Activated CD8-positive, alpha-beta memory T cell treated with anti-CD3 and anti-CD28 coated beads, Interleukin-2, amount 50 U/mL, for 48 hours (primary cell): ENCODE measurements at regions not wholly inside any gene's neighbourhood (a gene's known extent, or its start where the extent isn't known, plus 50 kb on each side); places are given as distances from the start of the nearest gene placed in this dataset.

Source experiments
- DNase-seq: peaks from one replicate; pipeline ENCODE4 v3.0.0-alpha.2; 2020

- DNase-seq, result no peak
These were observed 105.4 kb upstream of the MED13L start for GRCh38 chr12:116382686-116383530.

GRCh38 chr12:116384175-116384574 lies 106.7 kb upstream of the MED13L start:
- no peak for DNase-seq

GRCh38 chr12:116384691-116385485 lies 107.4 kb upstream of the MED13L start:
- no peak for DNase-seq

GRCh38 chr12:116385486-116386217 lies 108.2 kb upstream of the MED13L start:
- DNase-seq, result no peak

- DNase-seq, result no peak
These were observed 111.8 kb upstream of the MED13L start for GRCh38 chr12:116389326-116389725.

- DNase-seq, result no peak
These were observed 112.5 kb upstream of the MED13L start for GRCh38 chr12:116389990-116390389.

GRCh38 chr12:116390401-116391335 lies 113.2 kb upstream of the MED13L start:
- DNase-seq, result no peak

GRCh38 chr12:116391501-116391900 lies 114.0 kb upstream of the MED13L start:
- DNase-seq, result no peak

- no peak for DNase-seq
These were observed 114.6 kb upstream of the MED13L start for GRCh38 chr12:116392061-116392460.

GRCh38 chr12:116393255-116393654 lies 115.8 kb upstream of the MED13L start:
- DNase-seq, result no peak

- no peak for DNase-seq
These were observed 116.6 kb upstream of the MED13L start for GRCh38 chr12:116393859-116394650.

- no peak for DNase-seq
These were observed 117.9 kb upstream of the MED13L start for GRCh38 chr12:116395396-116395795.

- no peak for DNase-seq
These were observed 119.7 kb upstream of the MED13L start for GRCh38 chr12:116397148-116397547.

GRCh38 chr12:116398193-116398592 lies 120.7 kb upstream of the MED13L start:
- DNase-seq, result no peak

GRCh38 chr12:116399055-116399454 lies 121.6 kb upstream of the MED13L start:
- no peak for DNase-seq

- DNase-seq, result no peak
These were observed 123.3 kb upstream of the MED13L start for GRCh38 chr12:116400636-116401372.

GRCh38 chr12:116401565-116401964 lies 124.1 kb upstream of the MED13L start:
- DNase-seq, result no peak

- DNase-seq, result no peak
These were observed 124.9 kb upstream of the MED13L start for GRCh38 chr12:116402163-116402939.

- DNase-seq, result no peak
These were observed 126.1 kb upstream of the MED13L start for GRCh38 chr12:116403546-116403945.

- no peak for DNase-seq
These were observed 126.8 kb upstream of the MED13L start for GRCh38 chr12:116404247-116404646.
